C4-2B (cell line): ENCODE measurements at regions not wholly inside any gene's neighbourhood (a gene's known extent, or its start where the extent isn't known, plus 50 kb on each side); places are given as distances from the start of the nearest gene placed in this dataset.

Source experiments
- CTCF ChIP-seq: fragments of 450-650 bp; conservative IDR thresholded peaks from 2 replicates; pipeline ENCODE4 v1.5.1; 2017; ENCODE audit warnings: mild to moderate bottlenecking
- ZFX ChIP-seq: fragments of 450-650 bp; IDR thresholded peaks from 2 replicates; pipeline ENCODE4 v1.6.1; 2017

- TF ChIP-seq CTCF: no peak
- no peak for TF ChIP-seq ZFX
Measured at GRCh38 chr1:194537521-194537920, 1351.1 kb upstream of the B3GALT2 start.
